WTC11 (cell line): ENCODE measurements at regions not wholly inside any gene's neighbourhood (a gene's known extent, or its start where the extent isn't known, plus 50 kb on each side); places are given as distances from the start of the nearest gene placed in this dataset.

Experiments used
- CTCF ChIP-seq: fragments of 200-600 bp; IDR thresholded peaks from 2 replicates; pipeline ENCODE4 v1.8.0; 2022; ENCODE audit warnings: antibody characterized with exemption
- JUN ChIP-seq: sonication (generic); formaldehyde crosslinking; IDR thresholded peaks from 2 replicates; pipeline ENCODE4 v1.8.0; 2023; ENCODE audit warnings: mild to moderate bottlenecking, missing genetic modification reagents
- SMAD3 ChIP-seq: sonication (generic); formaldehyde crosslinking; IDR thresholded peaks from 2 replicates; pipeline ENCODE4 v1.8.0; 2022; ENCODE audit warnings: missing genetic modification reagents, mild to moderate bottlenecking, borderline replicate concordance

- no peak for TF ChIP-seq CTCF
- no peak for TF ChIP-seq SMAD3
- no peak for TF ChIP-seq JUN (CRISPR knock-in tag)
Measured at GRCh38 chr6:47383360-47383759, 73.7 kb upstream of the TNFRSF21 start.
